ENCODE measurements at regions not wholly inside any gene's neighbourhood (a gene's known extent, or its start where the extent isn't known, plus 50 kb on each side); places are given as distances from the start of the nearest gene placed in this dataset.

- no peak for TF ChIP-seq FOXM1 (IDR thresholded peaks at IDR 0.05; ENCODE audit: borderline replicate concordance, low read depth)
- no peak for TF ChIP-seq NFIC (IDR thresholded peaks at IDR 0.05)
- TF ChIP-seq, protein P1, sequence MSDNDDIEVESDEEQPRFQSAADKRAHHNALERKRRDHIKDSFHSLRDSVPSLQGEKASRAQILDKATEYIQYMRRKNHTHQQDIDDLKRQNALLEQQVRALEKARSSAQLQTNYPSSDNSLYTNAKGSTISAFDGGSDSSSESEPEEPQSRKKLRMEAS (IDR thresholded peaks at IDR 0.05): no peak
- TF ChIP-seq TEAD4 (IDR thresholded peaks at IDR 0.05): no peak
- no peak for TF ChIP-seq YY1 (IDR thresholded peaks at IDR 0.05; ENCODE audit: low read depth)
- no peak for TF ChIP-seq CREB1 (IDR thresholded peaks at IDR 0.05; ENCODE audit: low read depth)
These were observed 360.2 kb downstream of the KCNA4 start for GRCh38 chr11:29656597-29656996.

DNA sequence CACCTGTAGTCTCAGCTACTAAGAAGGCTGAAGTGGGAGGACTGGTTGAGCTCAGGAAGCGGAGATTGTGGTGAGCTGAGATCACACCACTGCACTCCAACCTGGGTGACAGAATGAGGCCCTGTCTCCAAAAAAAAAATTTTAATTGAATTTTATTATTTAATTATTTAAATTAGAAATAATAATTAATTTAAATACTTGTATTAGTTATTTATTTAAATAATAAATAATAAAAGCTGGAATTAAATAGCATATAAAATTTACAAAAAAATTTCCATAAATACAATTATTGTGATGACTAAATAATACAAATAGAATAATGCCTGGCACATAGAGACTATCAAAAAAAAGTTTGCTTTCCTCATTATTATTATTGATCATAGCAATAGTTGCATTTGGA, 371.5 kb downstream of the KCNA4 start:
- TF ChIP-seq NFIC (IDR thresholded peaks at IDR 0.05): no peak
- TF ChIP-seq, protein P2, sequence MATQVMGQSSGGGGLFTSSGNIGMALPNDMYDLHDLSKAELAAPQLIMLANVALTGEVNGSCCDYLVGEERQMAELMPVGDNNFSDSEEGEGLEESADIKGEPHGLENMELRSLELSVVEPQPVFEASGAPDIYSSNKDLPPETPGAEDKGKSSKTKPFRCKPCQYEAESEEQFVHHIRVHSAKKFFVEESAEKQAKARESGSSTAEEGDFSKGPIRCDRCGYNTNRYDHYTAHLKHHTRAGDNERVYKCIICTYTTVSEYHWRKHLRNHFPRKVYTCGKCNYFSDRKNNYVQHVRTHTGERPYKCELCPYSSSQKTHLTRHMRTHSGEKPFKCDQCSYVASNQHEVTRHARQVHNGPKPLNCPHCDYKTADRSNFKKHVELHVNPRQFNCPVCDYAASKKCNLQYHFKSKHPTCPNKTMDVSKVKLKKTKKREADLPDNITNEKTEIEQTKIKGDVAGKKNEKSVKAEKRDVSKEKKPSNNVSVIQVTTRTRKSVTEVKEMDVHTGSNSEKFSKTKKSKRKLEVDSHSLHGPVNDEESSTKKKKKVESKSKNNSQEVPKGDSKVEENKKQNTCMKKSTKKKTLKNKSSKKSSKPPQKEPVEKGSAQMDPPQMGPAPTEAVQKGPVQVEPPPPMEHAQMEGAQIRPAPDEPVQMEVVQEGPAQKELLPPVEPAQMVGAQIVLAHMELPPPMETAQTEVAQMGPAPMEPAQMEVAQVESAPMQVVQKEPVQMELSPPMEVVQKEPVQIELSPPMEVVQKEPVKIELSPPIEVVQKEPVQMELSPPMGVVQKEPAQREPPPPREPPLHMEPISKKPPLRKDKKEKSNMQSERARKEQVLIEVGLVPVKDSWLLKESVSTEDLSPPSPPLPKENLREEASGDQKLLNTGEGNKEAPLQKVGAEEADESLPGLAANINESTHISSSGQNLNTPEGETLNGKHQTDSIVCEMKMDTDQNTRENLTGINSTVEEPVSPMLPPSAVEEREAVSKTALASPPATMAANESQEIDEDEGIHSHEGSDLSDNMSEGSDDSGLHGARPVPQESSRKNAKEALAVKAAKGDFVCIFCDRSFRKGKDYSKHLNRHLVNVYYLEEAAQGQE (IDR thresholded peaks at IDR 0.05; ENCODE audit: low read depth): no peak
- no peak for TF ChIP-seq EGR1 (IDR thresholded peaks at IDR 0.05)
- no peak for TF ChIP-seq CEBPB (IDR thresholded peaks at IDR 0.05)
- TF ChIP-seq TEAD4 (IDR thresholded peaks at IDR 0.05): no peak
- TF ChIP-seq CREB1 (IDR thresholded peaks at IDR 0.05; ENCODE audit: low read depth): no peak
- no peak for TF ChIP-seq YY1 (IDR thresholded peaks at IDR 0.05; ENCODE audit: low read depth)
- TF ChIP-seq, protein P1 (IDR thresholded peaks at IDR 0.05): no peak
- no peak for TF ChIP-seq FOXM1 (IDR thresholded peaks at IDR 0.05; ENCODE audit: borderline replicate concordance, low read depth)
- no peak for TF ChIP-seq TAF1 (IDR thresholded peaks at IDR 0.05; ENCODE audit: low read depth)
- TF ChIP-seq EP300 (IDR thresholded peaks at IDR 0.05; ENCODE audit: borderline replicate concordance): no peak
- no peak for TF ChIP-seq TCF12 (IDR thresholded peaks at IDR 0.05; ENCODE audit: low read depth)
- no peak for TF ChIP-seq RAD21 (IDR thresholded peaks at IDR 0.05; ENCODE audit: low read depth)
- no peak for TF ChIP-seq ZBTB7A (IDR thresholded peaks at IDR 0.05; ENCODE audit: low read depth)
- TF ChIP-seq USF1 (IDR thresholded peaks at IDR 0.05): no peak

DNA sequence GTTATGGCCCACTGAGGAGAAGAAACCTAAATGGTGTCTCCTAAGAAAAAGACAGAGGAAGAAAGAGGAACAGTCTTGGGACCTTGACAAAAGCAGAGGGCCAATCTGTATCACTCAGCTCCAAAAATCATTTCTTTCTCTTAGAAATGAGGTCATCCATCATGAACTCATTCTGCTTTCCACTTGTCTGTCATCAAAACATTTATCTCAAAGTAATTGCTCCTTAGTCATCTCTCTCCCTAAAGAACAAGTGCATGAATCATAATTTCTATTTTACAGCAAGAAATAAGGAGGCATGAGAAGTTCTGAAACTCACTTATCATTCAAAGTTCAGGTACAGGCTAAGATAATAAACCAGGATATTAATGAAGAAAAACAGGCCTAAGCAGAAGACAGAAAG, 375.6 kb downstream of the KCNA4 start:
- TF ChIP-seq RAD21 (IDR thresholded peaks at IDR 0.05; ENCODE audit: low read depth) (no peak), FOXM1 (IDR thresholded peaks at IDR 0.05; ENCODE audit: borderline replicate concordance, low read depth) (no peak), CEBPB (IDR thresholded peaks at IDR 0.05) (no peak), TEAD4 (IDR thresholded peaks at IDR 0.05) (no peak), TAF1 (IDR thresholded peaks at IDR 0.05; ENCODE audit: low read depth) (no peak), NFIC (IDR thresholded peaks at IDR 0.05) (no peak), EGR1 (IDR thresholded peaks at IDR 0.05) (no peak), EP300 (IDR thresholded peaks at IDR 0.05; ENCODE audit: borderline replicate concordance) (no peak)
- TF ChIP-seq, protein P1 (IDR thresholded peaks at IDR 0.05): no peak

- TF ChIP-seq EGR1 (IDR thresholded peaks at IDR 0.05) (no peak), EP300 (IDR thresholded peaks at IDR 0.05; ENCODE audit: borderline replicate concordance) (no peak)
These were observed 382.1 kb downstream of the KCNA4 start for GRCh38 chr11:29634744-29635143.

DNA sequence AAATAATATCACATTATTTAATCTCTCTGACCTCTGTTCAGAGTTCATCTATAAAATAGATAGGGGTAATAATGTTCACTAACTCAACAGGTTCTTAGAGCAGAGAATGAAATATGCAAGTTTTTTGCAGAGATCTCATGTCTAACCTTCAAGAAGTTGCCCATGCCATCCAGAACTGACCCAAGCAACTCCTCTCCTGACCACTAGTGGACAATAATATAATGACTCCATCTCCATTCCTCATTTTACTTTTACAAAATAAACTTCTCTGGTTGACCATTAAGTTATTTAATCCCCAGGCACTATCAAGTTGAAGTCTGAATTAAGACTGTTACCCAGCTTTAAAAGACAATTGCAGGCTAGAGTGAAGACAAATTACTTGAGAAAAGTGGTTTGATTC, 382.6 kb downstream of the KCNA4 start:
- TF ChIP-seq FOXM1 (IDR thresholded peaks at IDR 0.05; ENCODE audit: borderline replicate concordance, low read depth) (no peak), RAD21 (IDR thresholded peaks at IDR 0.05; ENCODE audit: low read depth) (peak; percentile 13; the same call in 1 of the 2 replicates)

GRCh38 chr11:29629286-29629685, 387.5 kb downstream of the KCNA4 start:
- TF ChIP-seq CEBPB (IDR thresholded peaks at IDR 0.05) (no peak), FOXM1 (IDR thresholded peaks at IDR 0.05; ENCODE audit: borderline replicate concordance, low read depth) (no peak), ZBTB7A (IDR thresholded peaks at IDR 0.05; ENCODE audit: low read depth) (no peak), TAF1 (IDR thresholded peaks at IDR 0.05; ENCODE audit: low read depth) (no peak)

GRCh38 chr11:29628609-29629008, 388.2 kb downstream of the KCNA4 start:
- TF ChIP-seq CREB1 (IDR thresholded peaks at IDR 0.05; ENCODE audit: low read depth) (no peak), TCF12 (IDR thresholded peaks at IDR 0.05; ENCODE audit: low read depth) (no peak), TAF1 (IDR thresholded peaks at IDR 0.05; ENCODE audit: low read depth) (no peak), TEAD4 (IDR thresholded peaks at IDR 0.05) (no peak), CEBPB (IDR thresholded peaks at IDR 0.05) (no peak), EGR1 (IDR thresholded peaks at IDR 0.05) (no peak), YY1 (IDR thresholded peaks at IDR 0.05; ENCODE audit: low read depth) (no peak), EP300 (IDR thresholded peaks at IDR 0.05; ENCODE audit: borderline replicate concordance) (no peak), RAD21 (IDR thresholded peaks at IDR 0.05; ENCODE audit: low read depth) (no peak), FOXM1 (IDR thresholded peaks at IDR 0.05; ENCODE audit: borderline replicate concordance, low read depth) (no peak), NFIC (IDR thresholded peaks at IDR 0.05) (no peak), USF1 (IDR thresholded peaks at IDR 0.05) (no peak), ZBTB7A (IDR thresholded peaks at IDR 0.05; ENCODE audit: low read depth) (no peak)
- TF ChIP-seq, protein P2 (IDR thresholded peaks at IDR 0.05; ENCODE audit: low read depth): no peak
- TF ChIP-seq, protein P1 (IDR thresholded peaks at IDR 0.05): no peak

Data from Ishikawa (cell line).